Stimulated activated CD8-positive, alpha-beta memory T cell treated with anti-CD3 and anti-CD28 coated beads, Interleukin-15, amount 100 ng/mL, for 24 hours (primary cell): ENCODE measurements at regions not wholly inside any gene's neighbourhood (a gene's known extent, or its start where the extent isn't known, plus 50 kb on each side); places are given as distances from the start of the nearest gene placed in this dataset.

Experiments
- DNase-seq: peaks from one replicate; pipeline ENCODE4 v3.0.0-alpha.2; 2020; ENCODE audit warnings: low read depth

DNA sequence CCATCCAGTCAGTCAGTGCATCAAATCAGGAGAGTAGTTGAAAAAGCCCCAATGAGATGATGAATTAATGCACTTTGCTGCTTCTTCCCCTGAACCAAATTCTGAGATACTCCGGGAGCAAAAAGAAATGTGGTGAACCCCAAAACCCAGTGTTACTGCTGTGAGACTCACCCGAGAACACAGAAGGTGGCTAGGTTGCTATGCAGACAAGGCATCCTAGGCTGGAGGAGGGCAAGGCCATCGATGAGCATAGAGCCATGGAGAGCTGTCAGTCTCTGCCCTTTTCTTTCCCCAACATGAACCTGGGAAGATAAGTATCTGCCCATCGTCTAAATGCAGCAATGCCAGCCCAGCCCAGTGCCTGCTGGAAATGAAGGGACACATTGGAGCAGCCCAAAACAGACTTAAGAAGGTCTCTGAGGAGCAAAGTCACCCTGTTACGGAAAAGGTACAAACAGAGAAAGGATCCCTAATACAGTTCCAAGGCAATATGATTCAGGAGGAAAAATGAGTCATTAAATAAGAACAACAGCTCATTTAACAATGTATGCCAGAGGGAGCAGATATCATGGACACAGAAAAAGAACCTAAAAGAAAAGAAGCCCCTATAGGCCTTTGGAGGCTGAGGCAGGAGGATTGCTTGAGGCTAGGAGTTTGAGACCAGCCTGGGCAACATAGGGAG lies 272.0 kb downstream of the FOXO1 start:
- DNase-seq, result no peak

- DNase-seq, result no peak
These were observed 268.4 kb downstream of the FOXO1 start for GRCh38 chr13:40398065-40398464.

- no peak for DNase-seq
These were observed 266.7 kb downstream of the FOXO1 start for GRCh38 chr13:40399756-40400155.

GRCh38 chr13:40401911-40402776 lies 264.3 kb downstream of the FOXO1 start:
- DNase-seq, result no peak

- DNase-seq, result no peak
These were observed 263.5 kb downstream of the FOXO1 start for GRCh38 chr13:40402931-40403431.

DNA sequence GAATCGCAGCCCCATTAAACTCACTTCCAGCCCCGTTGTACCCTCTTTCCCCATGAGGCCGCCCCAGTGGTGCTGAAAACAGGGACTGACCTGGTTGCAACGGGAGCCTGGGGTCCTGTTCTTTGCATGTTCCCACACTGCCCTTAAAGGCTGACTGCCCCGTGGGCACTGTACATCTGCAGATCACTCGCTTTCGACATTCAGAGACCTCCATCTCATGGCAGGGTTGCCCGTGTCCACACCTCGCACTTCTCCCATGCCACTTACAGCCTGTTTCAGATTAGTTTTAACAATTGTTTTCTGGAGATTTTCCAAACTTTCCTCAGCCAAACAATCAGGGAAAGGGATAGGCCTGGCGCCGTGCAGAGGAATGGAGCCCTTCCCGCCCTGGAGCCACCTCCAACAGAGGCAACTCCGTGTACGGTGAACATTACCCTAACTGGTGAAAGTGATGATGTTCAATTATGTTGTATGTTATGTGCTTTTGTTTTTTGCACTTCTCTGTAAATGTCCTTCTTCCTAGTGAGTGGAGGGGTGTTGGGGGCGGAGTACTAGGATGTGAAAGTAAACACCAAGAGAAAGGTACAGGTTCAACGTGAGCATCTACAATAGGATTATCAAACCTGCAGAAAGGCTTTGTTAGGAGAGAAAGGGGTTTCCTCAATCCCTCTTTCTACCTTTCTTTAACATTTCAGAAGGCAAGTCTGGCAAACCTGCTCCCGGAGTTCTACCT lies 262.8 kb downstream of the FOXO1 start:
- no peak for DNase-seq

- no peak for DNase-seq
These were observed 262.0 kb downstream of the FOXO1 start for GRCh38 chr13:40404407-40404806.

DNA sequence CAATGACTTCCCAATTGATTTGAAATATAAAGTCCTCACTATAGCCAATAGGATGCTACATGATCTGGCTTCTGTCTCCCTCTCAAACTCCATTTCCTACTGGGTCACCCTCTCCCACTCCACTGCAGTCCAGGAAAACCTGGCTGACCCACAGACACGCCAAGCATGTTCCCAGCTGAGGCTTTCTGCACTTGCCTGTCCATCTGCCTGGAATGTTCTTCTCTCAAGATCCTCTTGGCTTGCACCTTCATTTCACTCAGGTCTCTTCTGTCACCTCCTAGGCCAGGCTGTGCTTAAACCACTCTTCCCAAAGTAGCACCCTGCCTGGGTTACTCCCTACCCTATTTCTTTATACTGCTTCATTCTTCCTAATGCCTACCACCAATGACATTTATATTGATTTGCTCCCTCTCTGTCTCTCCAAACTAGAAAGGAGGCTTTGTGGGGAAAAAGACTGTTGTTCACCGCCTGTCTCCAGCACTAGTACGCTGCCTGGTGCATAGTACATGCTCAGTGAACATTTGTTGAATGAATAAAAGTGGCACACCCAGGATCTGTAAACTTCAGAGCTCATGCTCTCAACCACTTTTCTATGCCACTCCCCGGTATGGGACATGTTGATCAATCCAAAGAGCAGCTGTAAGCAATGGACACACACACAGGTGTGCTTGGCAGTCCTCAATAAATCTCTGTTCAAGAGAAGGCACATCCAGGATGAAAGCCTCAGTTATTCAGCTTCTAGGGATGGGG lies 261.3 kb downstream of the FOXO1 start:
- DNase-seq, result no peak

GRCh38 chr13:40406405-40407120 lies 259.9 kb downstream of the FOXO1 start:
- DNase-seq, result no peak

GRCh38 chr13:40407567-40407966 lies 258.9 kb downstream of the FOXO1 start:
- no peak for DNase-seq

DNA sequence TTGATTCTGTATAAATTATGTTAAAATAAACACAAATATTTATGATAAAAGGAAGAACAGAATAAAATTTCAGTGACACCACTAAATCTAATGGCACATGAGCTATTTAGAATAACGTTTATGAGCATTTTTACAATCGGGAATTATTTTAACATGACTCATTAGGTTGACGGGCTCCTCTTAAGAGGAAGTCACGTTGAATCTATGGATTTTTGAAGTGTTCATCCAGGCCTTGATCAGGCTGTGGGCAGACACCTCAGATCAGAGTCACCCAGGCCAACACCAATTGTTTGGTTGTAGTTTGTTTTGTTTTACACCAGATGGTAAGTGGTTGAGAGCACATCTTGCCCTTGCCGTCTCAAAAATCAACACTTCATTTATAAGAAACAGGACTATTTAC lies 257.8 kb downstream of the FOXO1 start:
- DNase-seq, result no peak

DNA sequence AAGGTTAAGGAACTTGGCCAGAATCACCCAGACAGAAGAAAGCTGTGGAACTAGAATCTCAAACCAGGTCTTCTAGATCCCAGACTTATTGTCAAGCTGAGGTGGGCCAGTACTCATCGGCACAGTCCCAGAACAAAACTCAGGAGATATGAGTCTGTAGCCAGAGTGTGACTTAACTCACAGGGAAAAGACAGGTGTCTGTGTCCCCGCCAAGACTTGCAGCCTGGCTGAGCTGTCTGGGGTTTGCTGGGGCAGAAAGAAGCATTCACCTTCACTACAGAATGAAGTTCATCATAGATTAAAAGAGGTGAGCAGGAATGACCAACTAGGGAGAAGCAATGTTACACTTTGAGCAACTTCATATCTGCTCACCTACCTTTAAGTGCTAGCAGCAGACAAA lies 257.2 kb downstream of the FOXO1 start:
- DNase-seq, result no peak

- DNase-seq, result no peak
These were observed 256.1 kb downstream of the FOXO1 start for GRCh38 chr13:40410315-40410714.

DNA sequence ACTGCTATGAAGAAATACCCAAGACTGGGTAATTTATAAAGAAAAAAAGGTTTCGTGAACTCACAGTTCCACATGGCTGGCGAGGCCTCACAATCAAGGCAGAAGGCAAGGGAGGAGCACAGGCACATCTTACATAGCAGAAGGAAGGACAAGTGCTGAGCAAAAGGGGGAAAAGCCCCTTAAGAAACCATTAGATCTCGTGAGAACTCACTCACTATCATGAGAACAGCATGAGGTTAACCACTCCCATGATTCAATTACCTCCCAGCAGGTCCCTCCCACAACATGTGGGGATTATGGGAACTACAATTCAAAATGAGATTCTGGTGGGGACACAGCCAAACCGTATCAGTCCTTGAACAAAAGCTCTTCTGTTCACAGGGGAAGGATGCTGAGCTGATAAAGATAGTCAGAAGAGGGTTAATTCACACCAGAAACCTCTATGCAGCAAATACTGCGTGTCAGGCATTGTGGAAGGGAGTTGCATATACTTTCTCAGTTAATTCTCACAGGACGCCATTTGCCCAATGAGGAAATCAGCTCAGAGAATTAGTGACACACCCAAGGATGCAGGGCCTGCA lies 246.2 kb downstream of the FOXO1 start:
- DNase-seq, result no peak

DNA sequence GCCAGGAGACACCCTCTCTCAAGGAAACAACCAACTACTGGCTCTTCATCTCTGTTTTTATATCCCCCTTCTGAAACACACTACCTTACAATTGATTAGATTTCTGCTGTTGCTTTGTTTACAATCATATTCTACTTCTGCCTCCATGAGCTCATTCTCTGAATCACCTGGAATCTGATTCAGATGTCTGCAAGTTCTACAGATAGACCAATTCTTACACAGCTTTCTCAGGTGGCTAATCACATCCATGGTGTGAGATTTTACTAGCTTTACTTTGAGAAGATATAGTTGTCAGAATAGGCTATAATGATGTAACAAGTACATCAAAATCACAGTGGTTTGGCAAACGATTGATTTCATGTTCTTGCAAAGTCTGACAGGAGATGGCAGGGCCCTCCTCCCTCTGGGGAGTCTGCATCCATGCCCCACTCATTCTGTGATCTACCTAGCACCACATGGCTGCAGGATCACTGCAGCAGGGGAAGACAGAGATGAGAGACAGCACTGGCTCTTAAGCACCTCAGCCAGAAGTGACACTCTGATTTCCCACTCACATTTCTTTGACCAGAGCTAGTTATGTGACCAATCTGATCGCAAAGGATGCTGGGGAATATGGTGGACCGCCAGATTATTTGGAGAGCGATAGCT lies 243.7 kb downstream of the FOXO1 start:
- no peak for DNase-seq

DNA sequence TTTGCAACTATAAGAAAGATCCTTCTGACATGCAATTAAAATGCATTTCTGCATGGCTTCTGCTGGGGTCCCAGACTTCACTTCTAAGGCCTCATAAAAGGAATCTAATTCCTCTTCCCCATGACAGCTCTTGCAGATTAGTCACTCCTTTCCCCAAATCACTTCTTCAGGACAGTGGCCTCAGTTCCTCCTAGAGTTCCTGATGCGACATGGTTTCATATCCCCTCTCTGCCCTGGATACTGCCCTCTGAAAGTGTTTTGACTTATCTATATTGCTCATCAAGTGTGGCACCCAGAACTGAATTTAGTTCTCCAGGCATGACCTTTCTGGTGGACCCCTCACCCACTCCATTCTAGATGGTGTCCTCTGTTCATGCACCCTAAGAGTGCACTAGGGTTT lies 238.1 kb downstream of the FOXO1 start:
- no peak for DNase-seq

GRCh38 chr13:40429706-40430545 lies 236.5 kb downstream of the FOXO1 start:
- DNase-seq, result no peak

GRCh38 chr13:40432018-40432978 lies 234.1 kb downstream of the FOXO1 start:
- DNase-seq, result no peak
